MG63 (cell line): ENCODE measurements at regions not wholly inside any gene's neighbourhood (a gene's known extent, or its start where the extent isn't known, plus 50 kb on each side); places are given as distances from the start of the nearest gene placed in this dataset.
"Not testable (repeated sequence)": the region's sequence is repeated elsewhere in the genome, so short reads cannot be mapped to it uniquely, and the experiment has no call there.

Experiments used
- DNase-seq: peaks from one replicate; pipeline ENCODE4 v3.0.0-alpha.2; 2020
- H3K27me3 ChIP-seq: fragments of 250-450 bp; sonication (Bioruptor Pico); 2 replicates; pipeline ENCODE4 v1.5.1; 2020; ENCODE audit warnings: mild to moderate bottlenecking, moderate library complexity
- H3K36me3 ChIP-seq: fragments of 250-450 bp; sonication (Bioruptor Pico); 2 replicates; pipeline ENCODE4 v1.5.1; 2020; ENCODE audit warnings: mild to moderate bottlenecking, moderate library complexity
- H3K4me3 ChIP-seq: fragments of 250-450 bp; sonication (Bioruptor Pico); 2 replicates; pipeline ENCODE4 v1.5.1; 2020; ENCODE audit warnings: mild to moderate bottlenecking, moderate library complexity
- H3K9me3 ChIP-seq: fragments of 250-450 bp; sonication (Bioruptor Pico); 2 replicates; pipeline ENCODE4 v1.5.1; 2020; ENCODE audit warnings: mild to moderate bottlenecking, moderate library complexity

DNA sequence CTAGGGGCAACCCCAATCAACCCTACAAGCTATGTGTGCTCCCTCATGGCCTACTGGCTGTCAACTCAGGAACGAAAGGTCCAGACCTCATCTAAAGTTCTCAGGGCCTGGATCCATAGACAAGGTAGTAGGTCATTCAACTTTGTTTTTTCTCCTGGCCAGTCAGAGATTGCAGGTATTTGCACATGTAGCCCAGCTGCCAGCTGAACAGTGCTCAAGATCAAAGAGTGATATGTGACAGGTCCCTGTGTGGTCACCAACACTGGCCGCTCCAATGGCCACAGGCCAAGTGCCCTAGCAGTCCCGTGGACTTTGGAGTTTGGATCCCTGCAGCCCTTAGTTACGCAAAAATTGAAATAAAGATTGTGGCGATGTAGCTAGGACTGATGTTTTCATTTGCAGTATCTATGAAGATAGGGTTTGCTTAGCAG, 60.6 kb upstream of the ATXN1 start:
- H3K9me3 ChIP-seq, result no peaks in the 10 kb centered on the region
- no peaks in the 10 kb centered on the region for H3K27me3 ChIP-seq
- H3K4me3 ChIP-seq, result no peak overlapping the region
- no peaks in the 10 kb centered on the region for H3K36me3 ChIP-seq
- DNase-seq, result no peak

DNA sequence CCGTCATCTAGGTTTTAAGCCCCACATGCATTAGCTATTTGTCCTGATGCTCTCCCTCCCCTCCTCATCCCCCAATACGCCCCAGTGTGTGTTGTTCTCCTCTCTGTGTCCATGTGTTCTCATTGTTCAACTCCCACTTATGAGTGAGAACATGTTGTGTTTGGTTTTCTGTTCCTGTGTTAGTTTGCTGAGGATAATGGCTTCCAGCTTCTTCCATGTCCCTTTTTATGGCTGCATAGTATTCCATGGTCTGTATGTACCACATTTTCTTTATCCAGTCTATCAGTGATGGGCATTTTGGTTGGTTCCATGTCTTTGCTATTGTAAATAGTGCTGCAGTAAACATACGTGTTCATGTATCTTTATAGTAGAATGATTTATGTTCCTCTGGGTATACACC, 59.0 kb upstream of the ATXN1 start:
- not testable (repeated sequence) for H3K36me3 ChIP-seq, H3K27me3 ChIP-seq, DNase-seq, H3K4me3 ChIP-seq, H3K9me3 ChIP-seq

DNA sequence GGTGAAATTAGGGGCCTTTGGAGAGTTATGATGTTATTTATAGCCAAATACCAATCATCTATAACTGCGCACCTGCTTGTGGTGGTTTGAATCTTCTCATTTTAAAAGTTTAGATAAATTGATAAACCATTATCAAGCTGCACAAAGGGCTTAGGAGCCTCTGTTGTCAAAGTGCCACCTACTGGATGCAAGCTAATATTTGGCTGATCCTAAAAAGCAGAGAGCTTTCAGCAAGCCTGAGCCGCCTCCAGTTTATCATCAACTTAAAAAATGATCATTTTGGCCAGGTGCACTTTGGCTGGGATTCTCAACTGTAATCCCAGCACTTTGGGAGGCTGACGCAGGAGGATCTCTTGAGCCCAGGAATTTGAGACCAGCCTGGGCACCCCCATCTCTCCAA, 58.5 kb upstream of the ATXN1 start:
- H3K4me3 ChIP-seq, result no peak overlapping the region
- H3K36me3 ChIP-seq, result no peaks in the 10 kb centered on the region
- DNase-seq, result no peak
- no peaks in the 10 kb centered on the region for H3K27me3 ChIP-seq
- no peaks in the 10 kb centered on the region for H3K9me3 ChIP-seq

DNA sequence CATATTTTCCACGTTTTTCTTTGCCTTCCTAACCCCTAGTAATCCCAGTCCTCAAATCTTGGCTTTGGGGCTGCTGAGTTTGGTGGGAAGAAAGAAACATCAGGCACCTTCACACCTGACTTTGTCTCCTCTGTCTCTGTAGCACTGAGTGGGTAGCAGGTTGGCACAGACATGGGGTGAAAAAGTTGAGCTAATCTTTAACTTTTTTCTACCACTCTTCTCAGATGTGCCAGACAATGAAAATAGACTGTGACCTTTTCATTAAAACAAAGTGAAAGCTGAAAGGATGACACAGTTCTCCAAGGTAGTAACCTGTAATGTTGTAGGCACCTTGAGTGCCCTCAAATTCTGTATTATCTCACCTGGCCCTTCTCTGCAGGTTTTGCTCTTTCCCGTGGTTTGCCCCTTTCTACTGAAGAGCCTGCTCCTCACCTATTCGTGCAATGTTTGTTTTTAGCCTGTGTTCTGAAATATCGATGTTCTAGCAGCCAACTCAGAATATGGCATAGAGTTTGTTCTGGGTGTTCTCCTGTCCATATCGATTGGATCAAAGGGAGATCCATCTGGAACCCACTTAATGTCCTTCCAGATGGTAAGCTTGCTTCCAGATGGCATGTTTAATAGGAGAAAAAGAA, 57.8 kb upstream of the ATXN1 start:
- Histone ChIP-seq H3K27me3 (no peaks in the 10 kb centered on the region), H3K4me3 (no peak overlapping the region), H3K9me3 (no peaks in the 10 kb centered on the region), H3K36me3 (no peaks in the 10 kb centered on the region)
- no peak for DNase-seq

DNA sequence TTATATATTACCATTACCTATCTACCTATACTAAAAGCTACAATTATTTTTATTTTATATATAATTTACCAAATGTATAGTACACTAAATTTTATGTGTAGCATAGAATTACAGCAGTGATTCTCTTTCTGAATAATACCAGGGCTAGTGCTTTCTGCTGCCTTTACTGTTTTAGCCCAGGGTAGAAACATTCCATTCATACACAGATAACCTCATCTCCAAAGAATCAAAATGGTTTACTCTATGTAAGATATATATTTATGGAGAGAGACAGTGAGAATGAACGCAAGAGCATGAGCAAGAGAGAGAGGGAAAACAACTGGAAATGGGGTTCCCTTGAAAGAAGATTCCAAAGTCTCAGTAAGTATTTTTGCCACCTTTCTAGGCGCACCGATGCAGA, 56.3 kb upstream of the ATXN1 start:
- no peak overlapping the region for H3K4me3 ChIP-seq
- no peak for DNase-seq
- H3K36me3 ChIP-seq, result no peaks in the 10 kb centered on the region
- no peaks in the 10 kb centered on the region; the same call in 1 of the 2 replicates for H3K9me3 ChIP-seq
- no peaks in the 10 kb centered on the region for H3K27me3 ChIP-seq

DNA sequence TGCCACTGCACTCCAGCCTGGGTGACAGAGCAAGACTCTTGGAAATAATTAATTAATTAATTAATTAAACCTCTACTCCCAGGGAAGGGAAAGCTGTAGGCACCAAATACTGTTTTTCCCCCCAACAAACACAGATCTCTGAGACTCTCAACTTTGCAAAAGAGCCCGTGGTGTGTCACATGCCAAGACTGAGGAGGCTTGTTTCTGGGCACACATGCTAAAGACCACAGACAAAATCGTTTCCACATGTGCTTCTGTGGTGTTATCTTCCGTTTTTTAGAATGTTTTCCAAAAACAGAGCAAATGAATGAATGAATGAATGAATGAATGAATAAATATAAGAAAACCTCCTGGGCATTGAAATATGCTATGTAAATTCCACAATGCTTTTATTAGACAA, 55.6 kb upstream of the ATXN1 start:
- no peak for DNase-seq
- no peaks in the 10 kb centered on the region for H3K36me3 ChIP-seq
- H3K27me3 ChIP-seq, result no peaks in the 10 kb centered on the region
- H3K9me3 ChIP-seq, result no peaks in the 10 kb centered on the region; the same call in 1 of the 2 replicates
- H3K4me3 ChIP-seq, result no peak overlapping the region

DNA sequence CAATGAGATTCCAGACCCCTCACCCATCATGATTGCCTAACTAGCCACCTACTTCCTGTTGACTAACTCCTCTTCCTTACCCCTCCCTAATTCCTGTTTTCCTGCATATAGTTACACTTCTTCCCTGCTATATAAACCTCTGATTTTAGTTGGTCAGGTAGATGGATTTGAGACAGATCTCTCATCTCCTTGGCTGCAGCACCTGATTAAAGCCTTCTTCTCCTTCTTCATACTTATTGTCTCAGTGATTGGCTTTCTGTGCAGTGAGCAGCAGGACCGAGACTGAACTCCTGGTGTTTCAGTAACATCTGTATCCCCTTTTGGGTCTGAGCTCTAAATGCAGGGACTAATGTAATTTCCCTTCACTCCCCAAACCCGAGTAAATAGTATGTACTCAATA, 51.7 kb upstream of the ATXN1 start:
- no peaks in the 10 kb centered on the region; the same call in 1 of the 2 replicates for H3K9me3 ChIP-seq
- no peaks in the 10 kb centered on the region for H3K27me3 ChIP-seq
- no peak for DNase-seq
- no peak overlapping the region for H3K4me3 ChIP-seq
- no peaks in the 10 kb centered on the region for H3K36me3 ChIP-seq

DNA sequence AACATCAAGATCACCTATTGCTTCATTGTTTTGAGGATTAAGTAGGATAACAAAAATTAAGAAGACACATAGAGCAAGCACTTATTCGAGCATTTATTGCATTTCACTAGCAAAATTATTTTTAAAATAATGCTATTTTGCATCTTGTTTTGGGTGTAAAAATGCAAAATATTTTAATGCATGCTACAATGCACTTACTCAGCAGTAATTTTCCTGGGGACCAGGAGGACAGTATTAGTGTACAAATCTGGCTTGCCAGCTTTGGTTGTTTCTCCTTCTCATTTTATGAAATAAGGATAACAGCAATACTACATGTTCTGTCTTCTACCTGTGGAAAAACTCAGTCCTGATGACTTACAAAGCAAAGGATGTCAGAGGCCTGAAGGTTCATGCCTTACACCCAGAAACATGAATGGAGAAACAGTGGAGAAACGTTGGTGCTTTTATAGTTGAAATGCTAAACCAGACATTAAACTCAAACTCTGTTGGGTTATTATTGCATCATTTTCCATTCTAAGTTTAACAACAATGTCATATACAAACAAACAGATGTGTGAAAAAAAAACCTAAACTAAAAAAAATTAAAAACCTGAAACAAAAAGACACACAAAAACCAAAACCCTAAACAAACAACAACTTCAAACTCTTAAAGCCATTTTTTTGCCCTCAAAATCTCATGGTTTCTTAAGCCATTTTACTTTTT, 50.2 kb upstream of the ATXN1 start:
- Histone ChIP-seq H3K9me3 (no peaks in the 10 kb centered on the region; the same call in 1 of the 2 replicates), H3K27me3 (no peaks in the 10 kb centered on the region), H3K36me3 (no peaks in the 10 kb centered on the region), H3K4me3 (no peak overlapping the region)
- no peak for DNase-seq
